K562 (cell line): ENCODE measurements at regions not wholly inside any gene's neighbourhood (a gene's known extent, or its start where the extent isn't known, plus 50 kb on each side); places are given as distances from the start of the nearest gene placed in this dataset.

Experiments used
- ATAC-seq: fragments of 200-7000 bp; cut with Tn5 transposase; 3 replicates; pipeline ENCODE4 v1.9.1; 2020; ENCODE audit warnings: moderate library complexity
- BruUV-seq: library from RNA; stranded (reverse); fragments of 400-500 nt; replicated peaks from 2 replicates; lab custom pipeline; 2021; lab: Mats Ljungman, UMichigan
- CTCF ChIA-PET: fragments of 300-600 bp; formaldehyde crosslinking; extraction: SDS; loops from one replicate; lab custom pipeline; 2021; ENCODE audit warnings: low intra/inter-chr PET ratio; lab: Yijun Ruan, JAX
- POLR2A ChIA-PET: fragments of 300-600, 350-650 bp; sonication (Branson Sonifier 250); formaldehyde crosslinking; extraction: SDS; loops from one replicate; lab custom pipeline; 2021; ENCODE audit warnings: antibody characterized with exemption, inconsistent platforms; lab: Yijun Ruan, JAX
- DNase-seq, 4 experiments: peaks; one replicate each; pipeline versions ENCODE4 v3.0.0 to v3.0.0-alpha.2; 2011 to 2018; ENCODE audit warnings: low spot score in 3 of 4, mixed read lengths in 3 of 4; ENCODE audit errors: extremely low read depth in 1 of 4
- FAIRE-seq: peaks from 2 replicates; lab custom pipeline; 2011; peaks lifted over from hg19 to GRCh38; lab: Jason Lieb, UNC
- H2AFZ ChIP-seq: 2 replicates; pipeline ENCODE4 v1.6.0; 2011; ENCODE audit warnings: low read depth, low read length, control low read depth, inconsistent platforms
- H3K27ac ChIP-seq: fragments of 200-600 bp; 3 replicates; pipeline ENCODE4 v1.8.0; 2011; ENCODE audit warnings: low read depth, mild to moderate bottlenecking, control low read depth, inconsistent platforms, low read length, moderate library complexity, mixed read lengths; ENCODE audit errors: extremely low read depth
- H3K27me3 ChIP-seq, 2 experiments: fragments of 300-600 bp in 1 of 2; 2 replicates in 1 of 2; 3 replicates in 1 of 2; pipeline versions ENCODE4 v1.6.0 to v1.8.0; 2011; ENCODE audit warnings: inconsistent platforms in 2 of 2, low read length in 2 of 2, mild to moderate bottlenecking in 1 of 2, mixed read lengths in 1 of 2, moderate library complexity in 1 of 2; ENCODE audit not compliant: control insufficient read depth in 2 of 2, insufficient read depth in 2 of 2
- H3K36me3 ChIP-seq: fragments of 300-600 bp; 3 replicates; pipeline ENCODE4 v1.8.0; 2011; ENCODE audit warnings: mild to moderate bottlenecking, low read length, inconsistent platforms; ENCODE audit not compliant: control insufficient read depth, insufficient read depth
- H3K4me1 ChIP-seq, 2 experiments: fragments of 200-600 bp in 1 of 2; replicated peaks in 1 of 2; 2 replicates in 1 of 2; 3 replicates in 1 of 2; pipeline versions ENCODE4 v1.5.1 to v1.8.0; 2011; ENCODE audit warnings: inconsistent platforms in 2 of 2, low read length in 2 of 2, mild to moderate bottlenecking in 1 of 2, mixed read lengths in 1 of 2, moderate library complexity in 1 of 2; ENCODE audit not compliant: control insufficient read depth in 2 of 2, insufficient read depth in 2 of 2
- H3K4me2 ChIP-seq: 2 replicates; pipeline ENCODE4 v1.6.1; 2011; ENCODE audit warnings: low read length, control low read depth, inconsistent platforms, mixed read lengths; ENCODE audit not compliant: insufficient read depth
- H3K4me3 ChIP-seq: fragments of 200-600 bp; sonication (generic), shearing (Covaris generic); 2 replicates; pipeline ENCODE4 v1.5.1; 2016; ENCODE audit warnings: control low read depth, inconsistent platforms
- H3K79me2 ChIP-seq: fragments of 200-600 bp; 3 replicates; pipeline ENCODE4 v1.8.0; 2011; ENCODE audit warnings: low read length, inconsistent platforms; ENCODE audit not compliant: control insufficient read depth, insufficient read depth
- H3K9ac ChIP-seq, 2 experiments: 2 replicates each; pipeline versions ENCODE4 v1.6.0 to v1.6.1; 2011; ENCODE audit warnings: low read depth in 2 of 2, low read length in 2 of 2, control low read depth in 1 of 2, inconsistent platforms in 1 of 2, mild to moderate bottlenecking in 1 of 2, mixed read lengths in 1 of 2; ENCODE audit not compliant: insufficient read depth in 1 of 2
- H3K9me1 ChIP-seq: one replicate; pipeline ENCODE4 v1.6.0; 2011; ENCODE audit warnings: inconsistent platforms, mild to moderate bottlenecking, low read length, moderate library complexity; ENCODE audit not compliant: control insufficient read depth, insufficient read depth
- H3K9me3 ChIP-seq: replicated peaks from 2 replicates; pipeline ENCODE4 v1.5.1; 2011; ENCODE audit warnings: low read depth, low read length, inconsistent platforms; ENCODE audit not compliant: control insufficient read depth, insufficient read depth
- H4K20me1 ChIP-seq: replicated peaks from 2 replicates; pipeline ENCODE4 v1.6.1; 2011; ENCODE audit warnings: low read length, inconsistent platforms, mixed read lengths; ENCODE audit not compliant: control insufficient read depth, insufficient read depth
- ELF4 ChIP-seq: fragments of 450-650 bp; formaldehyde crosslinking; IDR thresholded peaks from 2 replicates; pipeline ENCODE4 v1.4.0; 2022; ENCODE audit warnings: missing genetic modification characterization
- FUS ChIP-seq: fragments of 200-400 bp; formaldehyde crosslinking; optimal IDR thresholded peaks from 2 replicates; pipeline ENCODE3; 2017; ENCODE audit warnings: low read depth, low read length
- HNRNPL ChIP-seq: fragments of 200-400 bp; formaldehyde crosslinking; IDR thresholded peaks from 2 replicates; pipeline ENCODE4 v1.6.1; 2017; ENCODE audit warnings: low read depth, mild to moderate bottlenecking, low read length
- MCM2 ChIP-seq: fragments of 450-650 bp; IDR thresholded peaks from 2 replicates; pipeline ENCODE4 v1.6.1; 2017; ENCODE audit warnings: low read depth, mild to moderate bottlenecking
- PRMT5 ChIP-seq: sonication (generic); formaldehyde crosslinking; IDR thresholded peaks from 2 replicates; pipeline ENCODE4 v1.5.0; 2020; ENCODE audit warnings: missing genetic modification reagents
- SIN3A ChIP-seq, 2 experiments: fragments of 150-350 bp in 1 of 2; IDR thresholded peaks; 2 replicates each; pipeline ENCODE4 v1.6.1; 2011 to 2016; ENCODE audit warnings: borderline replicate concordance in 2 of 2, low read depth in 2 of 2, low read length in 2 of 2, mild to moderate bottlenecking in 2 of 2, moderate library complexity in 2 of 2; ENCODE audit not compliant: control insufficient read depth in 1 of 2
- SP1 ChIP-seq: sonication (generic); formaldehyde crosslinking; IDR thresholded peaks from 2 replicates; pipeline ENCODE4 v1.8.1; 2022; ENCODE audit warnings: mild to moderate bottlenecking, missing genetic modification reagents
- SUPT5H ChIP-seq: fragments of 450-650 bp; IDR thresholded peaks from 2 replicates; pipeline ENCODE4 v1.6.1; 2016
- TAF9B ChIP-seq: fragments of 450-650 bp; IDR thresholded peaks from 2 replicates; pipeline ENCODE4 v1.6.1; 2018; ENCODE audit warnings: mild to moderate bottlenecking; ENCODE audit not compliant: partially characterized antibody
- YY1 ChIP-seq, 3 experiments: IDR thresholded peaks; 2 replicates each; pipeline ENCODE4 v1.6.1; 2011; ENCODE audit warnings: low read length in 2 of 3, mild to moderate bottlenecking in 2 of 3, moderate library complexity in 2 of 3, borderline replicate concordance in 1 of 3, control low read depth in 1 of 3, low read depth in 1 of 3; ENCODE audit not compliant: insufficient read depth in 3 of 3, insufficient replicate concordance in 2 of 3, control insufficient read depth in 1 of 3, insufficient read length in 1 of 3; ENCODE audit errors: extremely low read depth in 1 of 3
- ZFX ChIP-seq: sonication (generic); formaldehyde crosslinking; IDR thresholded peaks from 2 replicates; pipeline ENCODE4 v1.8.0; 2022; ENCODE audit warnings: mild to moderate bottlenecking, missing genetic modification reagents, moderate library complexity
- ZNF695 ChIP-seq: fragments of 450-650 bp; formaldehyde crosslinking; IDR thresholded peaks from 2 replicates; pipeline ENCODE4 v1.4.0; 2020; ENCODE audit warnings: mild to moderate bottlenecking, moderate library complexity
- ZNF76 ChIP-seq: fragments of 250-450 bp; sonication (Bioruptor Pico); IDR thresholded peaks from 2 replicates; pipeline ENCODE4 v1.4.0; 2020; ENCODE audit warnings: mild to moderate bottlenecking, moderate library complexity, borderline replicate concordance
- ZNF764 ChIP-seq: fragments of 250-450 bp; sonication (Bioruptor Pico); IDR thresholded peaks from 2 replicates; pipeline ENCODE4 v1.4.0; 2020; ENCODE audit warnings: low read depth, mild to moderate bottlenecking, moderate library complexity
- WGBS: fragments of 100-300 bp; shearing (Covaris generic); methylation state at CpG from one replicate; pipeline ENCODE4 v1.1.6; 2016; ENCODE audit warnings: low coverage, mixed read lengths; ENCODE audit not compliant: insufficient coverage; ENCODE audit errors: missing lambda C conversion rate; 5-methylcytosine and 5-hydroxymethylcytosine counted together
- in situ Hi-C: fragments of 300-500 bp; cut with MboI; formaldehyde crosslinking; loops from 4 replicates; pipeline ENCODE4 v1.15.0; 2018; ENCODE audit warnings: inconsistent platforms, mixed read lengths
- intact Hi-C: fragments of 100-400 bp; cut with micrococcal nuclease; formaldehyde crosslinking; loops from 2 replicates; pipeline ENCODE4 v1.14.2; 2022
- TF ChIP-seq, protein P1 (sequence below): sonication (generic); formaldehyde crosslinking; IDR thresholded peaks from 2 replicates; pipeline ENCODE4 v1.8.0; 2023; ENCODE audit warnings: mild to moderate bottlenecking, missing genetic modification reagents
- TF ChIP-seq, protein P2 (sequence below): fragments of 250-450 bp; sonication (Bioruptor Pico); IDR thresholded peaks from 2 replicates; pipeline ENCODE4 v1.8.0; 2021; ENCODE audit warnings: borderline replicate concordance, mild to moderate bottlenecking, moderate library complexity; ENCODE audit not compliant: poor library complexity, severe bottlenecking
- TF ChIP-seq, protein P3 (sequence below): fragments of 250-450 bp; sonication (Bioruptor Pico); IDR thresholded peaks from 2 replicates; pipeline ENCODE4 v1.8.0; 2022; ENCODE audit warnings: inconsistent platforms, mild to moderate bottlenecking, moderate library complexity, borderline replicate concordance

DNA sequence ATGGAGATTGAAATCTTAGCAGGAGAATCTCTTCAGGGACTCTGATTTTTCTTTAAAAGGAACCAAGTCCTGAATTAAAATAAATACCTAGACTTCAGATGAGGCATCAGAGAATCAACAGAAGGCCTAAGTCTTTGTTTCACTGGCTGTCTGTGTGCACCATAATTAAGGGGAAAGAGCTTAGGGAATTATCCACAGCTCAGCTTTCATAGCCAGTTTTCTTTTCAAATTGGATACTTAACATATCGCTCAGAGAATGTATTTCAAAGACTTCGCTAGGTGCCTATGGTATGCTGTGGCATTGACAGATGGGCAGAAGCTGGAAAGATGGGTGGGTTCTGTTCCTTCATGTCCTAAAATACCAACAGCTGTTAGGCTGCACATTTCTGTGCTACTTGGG is 325.8 kb downstream of the TMEM38B start:
- Histone ChIP-seq H3K4me3 (no peak overlapping the region), H3K9me3 (no peaks in the 10 kb centered on the region), H3K36me3 (no peaks in the 10 kb centered on the region), H3K27ac (no peak overlapping the region), H3K9me1 (no peaks in the 10 kb centered on the region), H3K79me2 (no peaks in the 10 kb centered on the region), H3K9ac (no peak overlapping the region), H3K4me2 (no peak overlapping the region), H4K20me1 (no peaks in the 10 kb centered on the region), H2AFZ (no peak overlapping the region), H3K4me1 (no peaks in the 10 kb centered on the region), H3K27me3 (no peaks in the 10 kb centered on the region)
- DNase-seq (no peak), FAIRE-seq (no peak), ATAC-seq (no peak)
- in situ Hi-C loops (no loop called here), intact Hi-C loops (no loop called here)
- 0% methylated on average over 2 of the region's 2 CpGs for WGBS
- POLR2A ChIA-PET, result interaction anchor here (0.6 to 0.7 kb wide), 2 partner anchors 17 to 304 kb away, joined by 3 read pairs; no protein-coding TSS in a partner anchor
- CTCF ChIA-PET, result no interaction called here
- no TSS peak for BruUV-seq
- TF ChIP-seq TAF9B (no peak), SUPT5H (no peak), ZNF764 (CRISPR knock-in tag) (no peak), HNRNPL (no peak), YY1 (IDR thresholded peaks at IDR 0.05; ENCODE audit: borderline replicate concordance in 1 of 3, control insufficient read depth in 1 of 3, extremely low read depth in 1 of 3, insufficient read depth in 3 of 3, insufficient read length in 1 of 3, insufficient replicate concordance in 2 of 3, low read depth in 1 of 3, low read length in 2 of 3) (no peak), MCM2 (no peak), ZNF76 (CRISPR knock-in tag) (no peak), PRMT5 (no peak), ZNF695 (CRISPR knock-in tag) (no peak), FUS (no peak), ZFX (CRISPR knock-in tag) (no peak), SIN3A (IDR thresholded peaks at IDR 0.05; ENCODE audit: borderline replicate concordance in 2 of 2, control insufficient read depth in 1 of 2, low read depth in 2 of 2, low read length in 2 of 2) (no peak), SP1 (CRISPR knock-in tag) (no peak), ELF4 (CRISPR knock-in tag) (no peak)
- TF ChIP-seq, protein P1, sequence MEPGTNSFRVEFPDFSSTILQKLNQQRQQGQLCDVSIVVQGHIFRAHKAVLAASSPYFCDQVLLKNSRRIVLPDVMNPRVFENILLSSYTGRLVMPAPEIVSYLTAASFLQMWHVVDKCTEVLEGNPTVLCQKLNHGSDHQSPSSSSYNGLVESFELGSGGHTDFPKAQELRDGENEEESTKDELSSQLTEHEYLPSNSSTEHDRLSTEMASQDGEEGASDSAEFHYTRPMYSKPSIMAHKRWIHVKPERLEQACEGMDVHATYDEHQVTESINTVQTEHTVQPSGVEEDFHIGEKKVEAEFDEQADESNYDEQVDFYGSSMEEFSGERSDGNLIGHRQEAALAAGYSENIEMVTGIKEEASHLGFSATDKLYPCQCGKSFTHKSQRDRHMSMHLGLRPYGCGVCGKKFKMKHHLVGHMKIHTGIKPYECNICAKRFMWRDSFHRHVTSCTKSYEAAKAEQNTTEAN (CRISPR knock-in tag), result no peak
- TF ChIP-seq, protein P2, sequence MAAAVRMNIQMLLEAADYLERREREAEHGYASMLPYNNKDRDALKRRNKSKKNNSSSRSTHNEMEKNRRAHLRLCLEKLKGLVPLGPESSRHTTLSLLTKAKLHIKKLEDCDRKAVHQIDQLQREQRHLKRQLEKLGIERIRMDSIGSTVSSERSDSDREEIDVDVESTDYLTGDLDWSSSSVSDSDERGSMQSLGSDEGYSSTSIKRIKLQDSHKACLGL (CRISPR knock-in tag), result no peak
- TF ChIP-seq, protein P3, sequence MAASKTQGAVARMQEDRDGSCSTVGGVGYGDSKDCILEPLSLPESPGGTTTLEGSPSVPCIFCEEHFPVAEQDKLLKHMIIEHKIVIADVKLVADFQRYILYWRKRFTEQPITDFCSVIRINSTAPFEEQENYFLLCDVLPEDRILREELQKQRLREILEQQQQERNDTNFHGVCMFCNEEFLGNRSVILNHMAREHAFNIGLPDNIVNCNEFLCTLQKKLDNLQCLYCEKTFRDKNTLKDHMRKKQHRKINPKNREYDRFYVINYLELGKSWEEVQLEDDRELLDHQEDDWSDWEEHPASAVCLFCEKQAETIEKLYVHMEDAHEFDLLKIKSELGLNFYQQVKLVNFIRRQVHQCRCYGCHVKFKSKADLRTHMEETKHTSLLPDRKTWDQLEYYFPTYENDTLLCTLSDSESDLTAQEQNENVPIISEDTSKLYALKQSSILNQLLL, result no peak
